ENCODE measurements at regions not wholly inside any gene's neighbourhood (a gene's known extent, or its start where the extent isn't known, plus 50 kb on each side); places are given as distances from the start of the nearest gene placed in this dataset.

- TF ChIP-seq CTCF (IDR thresholded peaks at IDR 0.05; ENCODE audit: insufficient read depth, low read length, poor library complexity, severe bottlenecking) (no peak), EZH2phosphoT487 (conservative IDR thresholded peaks at IDR 0.05; ENCODE audit: low read length) (no peak)
Observed at GRCh38 chr4:65839164-65839931, 169.1 kb upstream of the EPHA5 start.

Data from SU-DHL-6 (cell line).